ENCODE measurements at regions not wholly inside any gene's neighbourhood (a gene's known extent, or its start where the extent isn't known, plus 50 kb on each side); places are given as distances from the start of the nearest gene placed in this dataset.

DNA sequence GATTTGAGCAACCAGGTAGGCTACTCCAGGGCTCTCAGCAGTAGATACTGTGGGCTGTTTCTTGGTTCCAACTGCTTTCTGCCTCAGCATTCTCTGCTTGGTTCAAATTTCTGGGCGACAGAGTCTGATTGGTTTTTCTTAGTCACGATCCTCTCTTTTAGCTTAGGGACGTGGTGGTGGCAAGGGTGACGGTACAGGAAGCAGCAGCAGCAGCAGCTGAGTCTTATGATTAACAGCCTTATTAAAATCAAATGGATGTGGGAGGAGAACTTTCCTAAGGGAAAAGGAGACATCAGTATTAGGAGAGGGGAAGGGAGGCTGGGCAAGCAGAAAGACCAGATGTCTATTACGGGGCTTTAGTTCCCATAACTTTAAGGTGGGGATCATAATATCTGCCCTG, 156.5 kb upstream of the PLPP4 start:
- H3K4me3 ChIP-seq (ENCODE audit: low read depth, low read length) = no peak overlapping the region
- DNase-seq (ENCODE audit: low read depth) = no peak
- TF ChIP-seq, protein P1, sequence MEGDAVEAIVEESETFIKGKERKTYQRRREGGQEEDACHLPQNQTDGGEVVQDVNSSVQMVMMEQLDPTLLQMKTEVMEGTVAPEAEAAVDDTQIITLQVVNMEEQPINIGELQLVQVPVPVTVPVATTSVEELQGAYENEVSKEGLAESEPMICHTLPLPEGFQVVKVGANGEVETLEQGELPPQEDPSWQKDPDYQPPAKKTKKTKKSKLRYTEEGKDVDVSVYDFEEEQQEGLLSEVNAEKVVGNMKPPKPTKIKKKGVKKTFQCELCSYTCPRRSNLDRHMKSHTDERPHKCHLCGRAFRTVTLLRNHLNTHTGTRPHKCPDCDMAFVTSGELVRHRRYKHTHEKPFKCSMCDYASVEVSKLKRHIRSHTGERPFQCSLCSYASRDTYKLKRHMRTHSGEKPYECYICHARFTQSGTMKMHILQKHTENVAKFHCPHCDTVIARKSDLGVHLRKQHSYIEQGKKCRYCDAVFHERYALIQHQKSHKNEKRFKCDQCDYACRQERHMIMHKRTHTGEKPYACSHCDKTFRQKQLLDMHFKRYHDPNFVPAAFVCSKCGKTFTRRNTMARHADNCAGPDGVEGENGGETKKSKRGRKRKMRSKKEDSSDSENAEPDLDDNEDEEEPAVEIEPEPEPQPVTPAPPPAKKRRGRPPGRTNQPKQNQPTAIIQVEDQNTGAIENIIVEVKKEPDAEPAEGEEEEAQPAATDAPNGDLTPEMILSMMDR (IDR thresholded peaks at IDR 0.05; ENCODE audit: insufficient read depth, low read depth, low read length, missing control alignments) = no peak

DNA sequence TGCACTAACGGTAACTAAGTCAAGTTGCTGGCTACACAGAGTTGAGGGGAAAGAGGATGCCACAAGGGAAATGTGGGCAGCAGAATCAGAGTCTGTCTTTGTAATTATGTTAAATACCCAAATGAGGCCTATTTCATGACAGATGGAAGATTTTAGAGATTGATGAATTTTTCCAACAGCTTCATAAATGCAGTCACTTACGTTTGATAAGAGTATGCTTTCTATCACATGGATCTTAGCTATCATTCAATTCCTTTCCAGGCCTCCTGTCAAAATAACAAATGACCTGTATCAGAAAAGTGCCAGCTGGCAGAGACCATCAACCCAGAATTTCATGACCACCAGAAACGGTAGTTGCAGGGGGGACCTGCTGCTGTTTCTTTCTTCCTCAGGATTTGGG, 148.4 kb upstream of the PLPP4 start:
- TF ChIP-seq, protein P1 (IDR thresholded peaks at IDR 0.05; ENCODE audit: insufficient read depth, low read depth, low read length, missing control alignments) = no peak
- H3K4me3 ChIP-seq (ENCODE audit: low read depth, low read length) = no peak overlapping the region
- DNase-seq (ENCODE audit: low read depth) = no peak

DNA sequence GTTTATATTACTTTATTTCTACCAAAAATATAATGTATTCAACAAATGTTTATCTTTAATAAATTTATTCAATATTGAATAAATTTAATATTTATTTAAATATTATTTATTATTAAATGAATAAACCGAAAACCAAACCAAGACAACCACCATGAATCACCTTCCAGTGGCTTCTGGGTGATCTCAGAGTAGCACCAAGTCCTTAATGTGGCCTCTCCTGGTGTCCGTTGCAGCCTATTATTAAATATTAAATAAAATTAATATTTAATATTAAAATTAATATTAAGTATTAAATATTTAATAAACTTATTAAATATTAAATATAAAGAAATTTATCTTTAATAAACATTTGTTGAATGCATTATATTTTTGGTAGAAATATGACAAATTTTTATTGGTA, 143.3 kb upstream of the PLPP4 start:
- no peak for DNase-seq (ENCODE audit: low read depth)
- TF ChIP-seq, protein P1 (IDR thresholded peaks at IDR 0.05; ENCODE audit: insufficient read depth, low read depth, low read length, missing control alignments) = no peak
- no peak overlapping the region for H3K4me3 ChIP-seq (ENCODE audit: low read depth, low read length)

DNA sequence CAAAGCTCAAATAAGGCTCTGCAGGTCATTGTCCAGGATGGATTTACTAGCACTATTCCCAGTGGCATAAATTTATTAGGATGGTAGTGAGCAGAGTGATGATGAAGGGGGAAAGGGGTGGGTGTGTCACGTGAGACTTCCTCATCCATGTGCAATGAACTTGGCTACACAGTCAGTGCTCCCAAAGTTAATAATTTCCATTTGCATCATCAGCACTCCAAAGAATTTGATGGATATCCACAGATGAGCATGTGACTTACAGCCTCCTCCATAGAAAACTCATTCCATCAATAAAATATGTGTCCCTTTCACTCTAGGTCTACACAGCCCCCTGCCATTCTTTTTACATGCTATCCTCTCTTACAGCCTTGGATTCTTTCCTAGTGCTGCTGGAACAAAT, 142.6 kb upstream of the PLPP4 start:
- DNase-seq (ENCODE audit: low read depth) = no peak
- no peak overlapping the region for H3K4me3 ChIP-seq (ENCODE audit: low read depth, low read length)
- TF ChIP-seq, protein P1 (IDR thresholded peaks at IDR 0.05; ENCODE audit: insufficient read depth, low read depth, low read length, missing control alignments) = no peak

DNA sequence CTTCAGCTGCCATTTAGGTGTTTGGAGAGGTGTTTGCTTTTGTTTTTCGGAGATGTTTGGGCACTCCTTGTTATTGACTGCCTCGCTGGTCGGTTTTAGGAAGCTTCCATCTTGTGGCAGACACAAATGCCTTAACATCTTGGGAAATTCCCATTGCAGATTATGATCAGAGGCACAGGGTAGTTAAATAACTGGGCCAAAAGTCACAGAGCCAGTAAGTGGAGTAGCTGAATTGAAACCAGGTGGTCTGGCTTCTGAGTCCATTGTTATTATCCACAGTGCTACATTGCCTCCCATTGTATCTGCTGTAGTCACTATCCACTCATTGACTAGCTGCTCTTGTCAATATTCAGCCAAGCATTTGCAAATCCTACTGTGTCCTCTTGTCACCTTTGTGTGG, 138.2 kb upstream of the PLPP4 start:
- TF ChIP-seq, protein P1 (IDR thresholded peaks at IDR 0.05; ENCODE audit: insufficient read depth, low read depth, low read length, missing control alignments) = no peak
- no peak for DNase-seq (ENCODE audit: low read depth)
- no peak overlapping the region for H3K4me3 ChIP-seq (ENCODE audit: low read depth, low read length)

DNA sequence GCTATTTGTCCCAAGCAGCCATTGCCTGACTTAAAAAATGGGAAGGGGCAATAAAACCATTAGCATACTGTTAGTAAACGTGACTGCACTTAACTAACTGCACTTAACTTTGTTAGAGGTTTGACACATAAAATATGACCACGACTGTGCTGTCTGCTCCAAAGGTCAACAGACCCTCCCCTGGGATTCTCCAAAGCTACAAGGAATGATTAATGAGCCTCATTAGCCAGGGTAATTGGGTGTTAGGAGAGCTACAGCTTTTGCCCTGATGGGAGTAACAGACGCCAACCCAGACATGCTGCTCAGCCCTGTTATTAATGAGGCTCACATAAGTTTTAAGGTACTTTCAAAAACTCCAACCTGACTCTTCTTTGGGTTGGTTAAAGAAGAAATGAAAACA, 129.4 kb upstream of the PLPP4 start:
- TF ChIP-seq, protein P1 (IDR thresholded peaks at IDR 0.05; ENCODE audit: insufficient read depth, low read depth, low read length, missing control alignments) = no peak
- H3K4me3 ChIP-seq (ENCODE audit: low read depth, low read length) = no peak overlapping the region
- DNase-seq (ENCODE audit: low read depth) = no peak

DNA sequence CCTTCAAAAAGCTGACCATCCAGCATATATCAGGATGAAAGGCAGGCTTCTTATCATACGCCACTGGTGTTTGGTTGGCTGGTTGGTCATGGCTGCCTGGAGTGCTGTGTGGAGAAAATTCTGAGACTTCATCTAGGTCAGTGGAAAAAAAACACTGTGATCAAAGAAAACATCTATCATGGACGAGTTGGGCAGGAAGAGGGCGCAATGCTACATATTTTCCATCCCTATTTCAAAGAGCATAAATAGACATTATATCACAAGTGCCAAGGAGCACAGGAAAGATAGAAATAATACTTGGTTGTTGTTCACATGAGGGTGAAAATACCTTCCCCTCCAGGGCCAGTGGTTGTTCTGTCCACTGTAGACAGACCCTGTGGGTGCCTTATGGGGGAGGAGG, 128.4 kb upstream of the PLPP4 start:
- H3K4me3 ChIP-seq (ENCODE audit: low read depth, low read length) = no peak overlapping the region
- TF ChIP-seq, protein P1 (IDR thresholded peaks at IDR 0.05; ENCODE audit: insufficient read depth, low read depth, low read length, missing control alignments) = no peak
- no peak for DNase-seq (ENCODE audit: low read depth)

Measured in GM12865 (cell line).